ENCODE measurements at regions not wholly inside any gene's neighbourhood (a gene's known extent, or its start where the extent isn't known, plus 50 kb on each side); places are given as distances from the start of the nearest gene placed in this dataset.

DNA sequence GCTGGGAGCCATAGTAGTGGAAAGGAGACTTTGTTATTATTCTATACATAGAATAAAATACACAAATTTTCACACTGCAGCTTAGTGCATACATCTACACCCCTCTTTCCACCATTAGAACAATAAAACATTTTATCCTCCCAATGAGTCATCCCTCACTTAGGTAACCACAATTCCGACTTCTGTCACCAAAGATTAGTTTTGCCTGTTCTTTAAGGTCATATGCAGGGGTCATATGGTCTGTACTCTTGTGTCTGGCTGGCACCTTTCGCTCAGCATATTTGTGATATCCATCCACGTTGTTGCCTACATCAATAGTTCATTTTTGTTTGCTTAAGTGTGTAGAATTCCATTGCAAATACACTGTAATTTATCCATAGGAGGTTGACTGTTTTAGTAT, 399.4 kb downstream of the SHQ1 start:
- no peak for DNase-seq

DNA sequence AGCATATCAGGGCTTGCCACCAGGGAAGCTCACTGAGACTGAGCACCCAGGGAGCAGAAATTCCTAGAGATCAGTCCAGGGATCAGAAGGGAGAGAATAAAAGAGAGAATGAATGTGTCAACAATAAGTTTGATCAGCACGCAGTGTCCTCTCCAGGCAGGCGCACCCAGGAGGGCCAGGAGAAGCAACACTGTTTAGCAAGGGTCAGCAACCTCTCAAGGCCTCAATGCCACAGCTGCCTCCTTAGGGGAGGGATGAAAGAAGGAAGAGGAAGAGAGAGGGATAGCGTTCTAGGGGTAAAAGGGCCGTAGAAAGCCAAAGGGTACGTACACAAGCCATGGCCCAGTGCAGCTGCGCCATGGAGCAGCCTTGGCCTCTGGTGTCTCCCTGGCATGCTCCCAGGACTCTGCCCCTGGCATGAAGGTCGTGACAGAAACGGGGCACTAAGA, 399.8 kb downstream of the SHQ1 start:
- DNase-seq: no peak

DNA sequence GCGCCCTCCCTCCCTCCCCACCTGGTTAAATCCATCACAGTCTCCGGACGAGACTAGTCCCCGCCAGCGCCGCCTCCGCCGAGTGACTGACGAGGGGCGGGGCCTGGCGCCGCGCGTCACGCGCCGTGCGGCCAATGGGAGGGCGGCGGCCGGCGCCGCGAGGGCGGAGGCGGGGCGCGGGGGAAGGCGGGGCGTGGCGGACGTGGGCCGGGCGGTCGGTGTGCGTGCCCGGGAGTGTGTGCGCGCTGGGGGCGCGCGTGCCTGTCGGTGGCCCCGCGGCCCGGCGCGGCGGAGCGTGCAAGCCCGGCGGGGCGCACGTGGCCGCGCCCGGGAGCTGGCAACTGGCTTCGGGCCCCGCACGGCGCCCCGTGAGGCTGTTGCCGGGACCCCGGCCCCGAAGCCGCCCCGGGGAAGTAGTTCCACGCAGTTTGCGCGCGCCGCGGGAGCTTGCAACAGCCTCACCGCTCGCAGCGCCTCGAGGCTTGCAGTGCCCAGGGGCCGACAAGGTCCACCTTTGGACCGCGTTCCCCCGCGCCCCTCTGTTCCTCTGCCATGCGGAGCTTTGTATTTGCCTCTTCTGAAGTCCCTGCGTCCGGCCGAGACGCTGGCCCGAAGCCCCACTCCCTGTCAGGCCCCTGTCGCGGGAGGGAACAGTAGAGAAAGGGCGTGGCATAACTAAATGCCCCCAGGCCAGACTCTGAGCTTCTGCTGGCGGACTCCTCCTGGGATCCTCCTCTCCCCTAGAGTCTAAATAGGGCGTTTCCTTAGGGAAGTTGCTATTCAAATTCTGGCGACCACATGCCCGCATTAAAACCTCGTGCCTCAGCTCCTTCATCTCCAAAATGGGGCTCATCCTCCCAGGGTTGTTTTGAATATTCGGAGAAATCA, 400.9 kb downstream of the SHQ1 start:
- DNase-seq: peak; percentile 90

DNA sequence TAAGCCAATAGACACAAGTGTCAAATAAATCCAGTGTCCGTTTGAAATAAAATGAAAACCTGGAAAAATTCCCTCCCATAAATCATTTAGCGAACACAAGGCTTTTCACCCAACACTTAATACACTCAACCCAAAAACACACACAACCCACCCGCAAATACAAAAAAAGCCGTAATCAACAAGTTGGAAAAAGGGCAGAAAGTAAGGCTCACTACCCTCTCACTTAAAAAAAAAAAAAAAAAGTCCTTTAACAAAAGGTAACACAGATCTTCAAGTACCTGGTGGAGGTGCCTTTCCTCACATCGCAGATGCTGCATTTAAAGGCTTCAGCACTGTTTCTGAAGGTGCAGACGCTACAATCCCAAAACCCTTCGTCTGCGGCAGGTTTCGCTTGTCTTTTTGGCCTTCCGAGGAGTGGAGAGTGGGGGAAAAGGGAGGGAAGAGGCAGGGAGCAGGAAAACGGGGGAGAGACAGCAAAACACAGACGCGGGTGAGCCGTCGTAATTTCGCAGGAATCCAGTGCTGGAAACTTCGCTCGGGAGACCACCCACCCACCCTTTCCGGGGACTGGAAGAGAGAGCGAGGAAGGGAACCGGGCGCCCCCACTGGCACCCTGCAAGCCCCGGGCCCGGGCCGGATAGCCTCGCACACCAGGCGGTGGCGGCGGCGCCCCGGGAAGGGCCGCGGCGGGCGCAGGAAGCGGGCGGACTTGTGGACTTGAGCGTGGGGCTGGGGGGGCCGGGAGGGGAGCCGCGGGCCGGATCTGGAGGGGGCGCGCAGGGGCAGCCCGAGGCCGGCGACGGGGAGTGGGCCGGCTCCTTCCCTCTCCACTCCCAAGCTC, 401.8 kb downstream of the SHQ1 start, which contains the start of gene RYBP:
TSS of gene RYBP (minus strand) at position 404 of the 841 bp plus-strand sequence.
- DNase-seq: peak; percentile 26

DNA sequence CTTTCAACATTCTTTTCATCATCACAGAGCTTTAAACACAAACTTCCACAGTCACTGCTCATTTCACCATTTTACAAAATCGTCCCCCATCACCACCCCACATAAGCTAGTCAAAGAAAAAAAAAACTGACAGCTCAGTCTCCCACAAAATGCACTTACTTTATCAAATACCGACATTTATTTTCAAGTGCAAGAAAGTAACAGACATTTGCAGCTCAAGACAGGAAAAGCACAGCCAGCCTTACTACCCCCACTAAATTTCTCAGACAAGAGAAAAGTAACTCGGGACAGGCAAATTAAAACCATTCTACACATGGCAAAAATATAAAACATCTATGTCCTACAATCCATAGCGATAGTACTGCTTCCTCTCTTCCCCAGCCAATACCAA, 402.4 kb downstream of the SHQ1 start:
- no peak for DNase-seq

DNA sequence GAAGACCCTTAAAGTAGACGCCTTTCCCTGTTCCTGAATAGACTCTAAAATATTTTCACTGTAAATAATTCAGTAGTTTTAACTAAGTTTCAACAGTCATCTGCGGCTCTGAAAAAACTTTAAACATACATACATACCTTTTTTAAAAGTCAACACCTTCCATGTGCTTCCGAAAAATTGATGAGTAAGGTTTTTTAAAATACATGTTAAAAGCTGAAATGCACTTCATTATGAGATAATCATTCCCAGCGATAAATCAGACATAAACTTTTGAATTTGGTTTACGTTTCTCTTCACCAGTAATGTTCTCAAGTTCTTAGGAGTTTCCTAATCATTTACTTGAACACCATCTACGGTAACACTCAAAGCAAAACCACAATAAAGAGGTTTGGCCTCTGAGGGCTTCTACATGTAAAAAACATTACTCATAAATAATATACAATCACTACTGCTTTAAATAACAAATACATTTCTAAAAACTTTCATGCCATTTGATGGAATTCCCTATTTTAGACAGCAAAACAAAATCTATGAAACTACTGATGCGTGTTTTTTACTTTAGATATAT, 403.5 kb downstream of the SHQ1 start:
- peak; percentile 72 for DNase-seq

DNA sequence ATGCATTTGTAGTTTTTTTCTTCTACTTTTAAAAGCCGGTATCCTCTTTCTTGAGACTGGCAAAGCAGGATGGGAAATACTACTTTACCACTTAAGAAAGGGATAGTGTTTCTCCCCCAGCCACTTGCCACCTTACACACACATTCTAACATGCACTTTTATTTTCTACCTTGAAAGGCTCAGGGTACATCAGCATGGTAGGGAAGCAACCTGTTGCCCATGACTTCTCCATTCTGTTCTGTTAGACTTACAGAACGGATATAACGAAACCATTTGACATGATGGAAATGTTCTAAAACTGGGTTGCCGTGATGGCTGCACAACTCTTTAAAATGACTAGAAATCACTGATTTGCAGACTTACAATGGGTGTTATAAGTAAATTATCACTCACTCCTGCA, 405.5 kb downstream of the SHQ1 start:
- no peak for DNase-seq

DNA sequence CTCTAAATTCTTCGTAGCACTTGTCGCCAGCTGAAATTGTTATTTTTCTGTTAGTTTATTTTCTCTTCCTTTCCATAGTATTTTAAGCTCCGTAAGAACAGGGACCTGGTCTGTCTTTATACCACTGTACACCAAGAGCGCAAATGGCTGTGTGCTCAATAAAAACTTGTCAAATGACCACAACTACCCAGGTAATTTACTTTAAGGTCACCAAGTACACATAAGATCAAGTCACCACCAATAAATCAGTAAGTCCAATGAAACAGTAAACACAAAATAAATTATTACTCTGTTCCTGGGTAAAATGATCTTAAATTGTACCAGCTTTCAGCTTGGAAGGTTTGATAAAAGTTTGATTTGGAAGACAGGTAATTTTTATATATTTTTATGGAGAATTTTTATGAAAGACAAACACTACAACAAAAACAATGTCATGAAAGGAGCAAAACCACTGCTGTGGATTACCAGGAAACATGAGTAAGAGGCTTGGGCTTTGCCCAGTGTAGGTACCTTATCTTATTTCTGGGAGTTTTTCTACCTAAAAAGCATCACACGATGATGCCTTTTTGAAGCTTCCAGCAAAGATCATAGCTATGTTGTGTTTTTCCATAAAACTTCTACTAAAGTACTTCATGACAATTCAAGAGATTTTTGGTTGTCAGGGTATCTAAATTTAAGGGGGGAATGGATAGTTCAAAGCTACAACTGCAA, 406.8 kb downstream of the SHQ1 start:
- DNase-seq: peak; percentile 29

DNA sequence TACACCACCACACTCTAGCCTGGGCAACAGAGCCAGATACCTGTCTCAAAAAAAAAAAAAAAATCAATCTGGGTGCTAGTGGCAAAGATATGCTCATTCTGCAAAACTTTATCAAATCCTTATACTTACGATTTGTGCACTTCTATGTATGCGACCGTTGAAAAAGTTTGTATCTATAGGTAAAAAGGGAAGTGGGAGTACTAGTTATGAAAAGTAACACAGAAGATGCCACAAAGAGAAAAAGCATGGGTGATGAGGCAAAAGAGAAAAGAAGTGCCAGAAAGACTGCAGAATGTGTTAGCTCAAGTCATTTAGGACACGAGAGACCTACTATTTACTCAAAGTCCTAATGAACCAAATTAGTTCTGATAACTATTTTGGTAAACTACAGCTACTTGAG, 407.8 kb downstream of the SHQ1 start:
- DNase-seq: no peak

DNA sequence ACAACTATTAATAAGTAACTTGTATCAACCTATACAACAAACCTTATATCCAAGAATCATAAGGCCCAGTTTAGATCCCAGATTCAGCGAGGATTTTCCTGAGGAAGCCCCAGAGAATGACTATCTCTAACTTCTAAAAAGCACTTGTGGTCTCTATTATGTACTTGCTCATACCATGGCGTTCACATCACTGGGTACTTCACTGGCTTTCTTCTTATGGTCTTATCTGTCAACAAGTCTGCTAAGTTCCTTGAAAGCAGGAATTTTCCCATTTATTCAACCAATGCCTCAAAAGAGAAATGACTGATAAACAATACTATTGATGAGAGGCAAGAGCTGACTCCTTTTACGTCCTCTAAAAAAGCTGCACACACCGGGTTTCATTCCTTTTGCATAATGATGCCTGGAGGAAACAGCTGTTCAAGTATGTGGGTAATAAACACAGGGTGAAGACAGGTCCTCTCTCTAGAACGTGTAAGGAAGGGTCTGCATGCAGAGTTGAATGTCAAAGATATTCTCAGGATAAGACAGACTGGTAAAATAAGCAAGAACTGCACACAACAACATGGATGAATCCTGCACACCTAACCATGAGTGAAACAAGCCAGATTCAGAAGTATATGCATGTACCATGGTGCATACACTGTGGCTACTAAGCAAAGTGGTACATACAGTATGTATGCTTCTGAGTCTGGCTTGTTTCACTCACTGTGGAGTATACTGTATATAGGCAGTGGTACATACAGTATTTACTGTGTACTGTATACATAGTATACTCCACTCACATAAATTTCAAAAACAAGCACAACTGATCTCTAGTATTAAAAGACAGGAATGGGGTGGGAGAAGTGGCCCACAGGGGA, 408.7 kb downstream of the SHQ1 start:
- DNase-seq: no peak

DNA sequence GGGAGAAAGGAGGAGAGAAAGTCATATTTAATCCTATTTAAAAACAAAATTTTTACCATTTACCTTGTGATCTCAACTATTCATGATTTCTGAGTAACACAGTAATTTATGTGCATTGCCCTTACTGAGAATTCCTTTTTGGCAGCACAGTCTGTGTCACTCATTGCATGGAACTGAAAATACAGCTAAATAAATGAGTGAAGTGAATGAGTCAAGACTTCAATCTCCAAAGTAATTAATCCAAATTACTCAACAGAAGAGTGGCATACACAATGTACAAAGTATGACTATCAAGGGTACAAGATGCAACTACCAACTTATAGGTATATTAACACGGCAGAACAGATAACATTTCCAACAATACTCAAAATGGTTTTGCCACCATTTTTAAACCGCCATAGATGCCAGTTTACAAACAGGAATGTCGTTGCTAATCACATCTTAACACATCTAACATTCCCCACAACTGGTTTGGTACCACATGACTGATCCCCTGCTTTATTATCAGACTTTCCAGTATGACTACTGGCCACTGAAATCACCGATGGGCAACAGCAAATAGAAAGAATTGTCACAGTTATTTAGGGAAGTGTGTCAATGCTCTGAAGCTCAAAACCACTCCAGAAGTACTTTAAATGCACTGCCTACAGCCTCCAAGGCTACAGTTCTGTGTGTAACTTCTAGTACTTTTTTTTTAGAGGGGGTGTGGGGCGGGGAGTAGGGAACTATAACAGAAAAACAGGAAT, 410.4 kb downstream of the SHQ1 start:
- no peak for DNase-seq

DNA sequence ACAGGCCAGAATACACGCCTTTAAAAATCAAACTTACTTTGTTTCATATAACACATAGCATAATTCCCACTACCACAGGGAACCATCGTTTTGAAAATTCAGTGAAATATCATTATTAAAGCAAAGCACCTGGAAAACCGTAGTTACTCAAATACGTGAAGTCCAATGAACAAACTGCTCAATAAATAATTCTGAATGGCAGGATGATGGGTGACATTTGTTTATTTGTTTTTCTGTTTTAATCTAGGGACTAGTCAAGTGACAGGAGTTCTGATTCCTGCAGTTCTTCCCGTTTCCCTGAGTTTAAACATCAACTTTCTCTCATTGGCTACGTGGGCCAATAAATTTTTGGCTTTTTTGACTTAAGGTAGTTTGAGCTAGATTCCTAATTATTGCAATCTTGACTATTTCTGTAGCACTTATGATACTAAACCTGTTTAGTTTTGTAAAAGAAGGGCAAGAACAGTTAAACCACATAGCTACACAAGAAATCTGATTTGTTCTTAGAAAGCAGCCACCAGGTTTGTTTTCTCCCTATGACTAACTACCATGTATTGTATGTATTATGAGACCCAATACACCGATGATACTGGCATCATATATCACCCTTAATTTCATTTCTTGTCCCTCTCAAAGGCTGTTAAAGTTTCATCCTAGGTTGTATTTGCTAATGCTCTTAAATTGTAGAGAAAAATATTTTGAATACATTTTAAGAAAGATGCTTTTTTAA, 411.2 kb downstream of the SHQ1 start:
- no peak for DNase-seq

DNA sequence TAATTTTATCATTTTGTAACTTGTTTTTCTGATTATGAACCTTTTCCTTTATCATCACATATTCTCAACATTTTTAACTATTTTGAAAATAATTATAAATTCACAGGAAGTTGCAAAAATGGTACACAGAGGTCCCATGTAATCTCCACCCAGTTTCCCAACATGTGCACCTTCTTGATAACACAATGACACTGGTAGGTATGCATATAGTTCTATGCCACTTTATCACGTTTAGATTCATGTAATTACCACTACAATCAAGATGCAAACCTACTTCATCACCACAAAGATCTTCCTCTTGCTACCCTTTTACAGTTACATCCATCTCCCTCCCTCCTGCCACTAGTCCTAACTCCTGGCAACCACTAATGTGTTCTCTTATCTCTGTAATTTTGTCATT, 413.9 kb downstream of the SHQ1 start:
- no peak for DNase-seq

DNA sequence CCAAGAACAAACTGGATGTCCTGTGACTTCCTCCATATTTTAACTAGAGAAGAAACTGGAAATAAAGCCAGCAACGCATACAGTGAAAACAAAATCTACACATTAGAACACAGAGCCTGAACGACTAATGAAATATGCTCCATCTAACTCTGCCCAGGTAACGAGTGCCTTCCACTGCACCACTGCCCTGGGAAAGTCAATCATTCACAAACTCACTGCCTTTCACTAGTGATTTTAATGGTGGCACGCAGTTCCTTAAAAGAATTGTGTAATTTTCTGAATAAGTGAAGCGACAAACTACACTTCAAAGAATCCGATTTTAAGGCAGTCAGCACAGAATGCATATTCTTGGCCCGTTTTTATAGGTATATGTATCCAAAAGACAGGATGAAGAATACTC, 416.0 kb downstream of the SHQ1 start:
- DNase-seq: no peak

DNA sequence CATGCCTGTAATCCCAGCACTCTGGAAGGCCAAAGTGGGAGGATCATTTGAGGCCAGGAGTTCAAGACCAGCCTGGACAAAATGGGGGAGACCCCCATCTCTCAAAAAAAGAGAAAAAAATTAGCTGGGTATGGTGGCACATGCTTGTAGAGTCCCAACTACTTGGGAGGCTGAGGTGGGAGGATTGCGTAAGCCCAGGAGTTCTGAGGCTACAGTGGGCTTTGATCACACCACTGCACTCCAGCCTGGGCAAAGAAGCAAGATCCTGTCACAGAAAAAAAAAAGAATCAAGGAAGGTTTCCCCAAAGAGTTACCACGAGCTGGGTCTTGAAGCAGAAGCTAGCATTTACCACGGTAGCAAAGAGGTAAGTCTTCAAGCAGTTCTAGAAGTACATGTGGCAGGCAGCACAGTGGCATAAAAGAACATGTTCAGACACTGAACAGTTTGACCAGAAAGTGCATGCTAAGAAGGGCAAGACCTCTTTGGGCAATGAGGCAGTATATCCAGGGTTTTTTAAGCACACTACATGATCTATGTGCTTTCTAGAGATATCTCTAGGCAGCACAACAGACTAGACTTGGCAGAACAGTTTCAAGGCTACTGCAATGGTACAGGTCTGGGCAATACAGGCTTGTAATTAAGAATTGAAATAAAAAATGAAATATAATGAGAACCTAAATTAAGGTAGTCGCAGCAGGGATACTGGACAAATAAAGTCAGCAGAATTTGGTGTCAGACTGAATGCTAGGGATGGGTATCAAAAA, 418.5 kb downstream of the SHQ1 start:
- no peak for DNase-seq

DNA sequence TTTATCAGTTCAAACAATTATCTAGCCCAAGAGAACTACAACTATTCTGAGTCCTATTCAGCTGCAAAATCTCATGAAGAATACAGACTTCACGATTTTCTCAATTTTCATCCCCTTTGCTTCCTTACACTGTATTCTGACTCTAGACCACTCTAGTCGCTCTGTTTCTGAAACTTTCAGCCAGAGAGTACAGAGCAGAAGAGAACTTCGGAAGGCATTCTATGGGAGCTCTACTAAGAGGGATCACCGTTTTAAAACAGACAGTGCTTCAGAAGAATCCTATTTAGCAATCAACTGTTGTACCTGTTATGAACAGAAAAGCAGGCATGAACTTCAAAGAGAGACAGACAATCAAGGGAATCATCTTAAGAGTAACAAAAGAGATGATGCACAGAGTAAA, 419.4 kb downstream of the SHQ1 start:
- DNase-seq: no peak

DNA sequence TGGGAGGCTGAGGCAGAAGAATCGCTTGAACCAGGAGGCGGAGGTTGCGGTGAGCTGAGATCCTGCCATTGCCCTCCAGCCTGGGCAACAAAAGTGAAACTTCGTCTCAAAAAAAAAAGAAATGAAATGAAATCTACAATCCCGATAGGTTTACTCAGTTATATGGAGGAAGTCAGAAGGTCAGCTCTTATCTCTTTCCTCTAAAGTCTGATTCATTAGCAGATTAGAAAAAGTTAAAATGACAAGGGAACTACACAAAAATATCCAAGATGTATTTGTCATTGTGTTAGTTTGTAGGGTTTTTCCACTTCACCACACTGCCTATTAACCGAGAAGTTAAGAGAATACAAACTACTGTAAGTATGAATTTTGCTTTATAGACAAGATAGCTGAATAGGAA, 420.6 kb downstream of the SHQ1 start:
- DNase-seq: no peak

DNA sequence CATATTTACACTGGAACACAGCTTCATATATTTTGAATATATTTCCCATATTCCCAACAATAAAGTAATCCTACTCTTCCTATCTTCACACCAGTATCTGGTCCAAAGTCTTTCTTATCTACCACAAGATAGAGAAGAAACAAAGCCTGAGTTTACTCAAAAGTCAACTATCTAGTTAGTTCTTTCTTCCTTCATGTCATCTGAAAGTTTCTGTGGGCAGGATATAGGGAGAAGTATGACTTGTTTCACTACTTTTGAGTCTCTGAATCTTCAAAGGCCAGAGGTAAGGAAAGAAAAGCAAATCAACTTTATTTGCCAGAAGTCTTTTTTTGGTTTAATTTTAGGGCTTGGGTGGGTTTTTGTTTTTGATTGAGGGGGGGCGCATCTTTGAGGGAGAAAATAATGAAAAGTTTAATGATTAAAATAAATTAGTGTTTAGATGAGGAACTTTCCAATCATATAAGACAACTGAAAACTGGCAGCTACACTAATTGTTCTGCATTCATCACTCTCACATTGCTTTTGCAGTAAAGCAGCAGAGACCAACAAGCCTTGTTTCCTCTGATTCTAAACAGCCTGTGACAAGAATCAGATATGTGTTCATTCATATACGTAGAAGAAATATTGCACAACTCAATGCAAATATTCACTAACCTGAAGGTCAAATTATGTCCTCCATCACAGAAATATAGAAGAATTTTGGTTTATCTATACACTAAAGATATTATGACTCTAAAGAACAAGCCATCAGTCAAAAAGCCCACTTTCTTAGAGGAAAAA, 421.4 kb downstream of the SHQ1 start:
- no peak for DNase-seq

DNA sequence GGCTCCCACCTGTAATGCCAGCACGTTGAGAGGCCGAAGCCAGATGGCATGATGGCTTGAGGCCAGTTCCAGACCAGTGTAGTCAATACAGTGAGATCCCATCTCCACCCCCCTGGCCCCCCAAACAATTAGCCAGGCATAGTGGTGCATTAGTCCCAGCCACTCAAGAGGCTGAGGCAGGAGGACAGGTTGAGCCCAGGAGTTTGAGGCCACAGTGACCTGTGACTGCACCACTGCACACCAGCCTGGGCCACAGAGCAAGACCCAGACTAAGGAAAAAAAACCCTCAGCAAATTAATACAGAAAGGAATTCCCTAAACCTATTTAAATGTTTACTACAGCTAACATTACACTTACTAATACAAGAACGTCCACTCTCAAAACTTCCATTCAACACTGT, 424.6 kb downstream of the SHQ1 start:
- DNase-seq: no peak

Data from CD4-positive, alpha-beta T cell treated with Interleukin-4 for 4 hours (primary cell).